Astrocyte (in vitro differentiated cells and primary cell): ENCODE measurements at regions not wholly inside any gene's neighbourhood (a gene's known extent, or its start where the extent isn't known, plus 50 kb on each side); places are given as distances from the start of the nearest gene placed in this dataset.

ENCODE experiments used
- CTCF ChIP-seq: IDR thresholded peaks from 2 replicates; pipeline ENCODE4 v1.5.1; 2011; ENCODE audit warnings: low read depth, mild to moderate bottlenecking, inconsistent platforms, low read length, moderate library complexity; ENCODE audit not compliant: insufficient read depth
- EZH2 ChIP-seq: IDR thresholded peaks from 2 replicates; pipeline ENCODE4 v1.6.1; 2012; ENCODE audit warnings: mild to moderate bottlenecking, low read length, inconsistent platforms; ENCODE audit not compliant: insufficient read depth

DNA sequence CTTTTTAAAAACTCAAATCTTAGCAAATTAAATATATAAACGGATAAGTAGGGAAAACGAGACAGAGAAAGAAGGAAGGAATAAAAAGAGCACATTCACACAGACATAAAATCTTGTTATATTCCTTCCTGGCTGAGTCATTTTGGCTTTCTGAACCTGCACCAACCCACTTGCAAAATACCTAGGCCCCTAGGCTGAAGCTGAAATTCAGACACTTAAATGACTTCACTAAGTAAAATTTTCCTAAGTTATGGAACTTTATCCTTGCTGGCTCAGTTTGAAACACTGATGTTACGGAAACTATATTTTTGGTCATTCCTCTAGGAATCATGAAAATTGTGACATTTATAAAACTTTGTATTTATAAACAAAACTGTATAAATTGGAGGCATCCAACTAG lies 462.8 kb upstream of the NFIA start:
- no peak for TF ChIP-seq CTCF
- no peak for TF ChIP-seq EZH2
